Neural cell (in vitro differentiated cells): ENCODE measurements at regions not wholly inside any gene's neighbourhood (a gene's known extent, or its start where the extent isn't known, plus 50 kb on each side); places are given as distances from the start of the nearest gene placed in this dataset.

Experiments used
- H2AFZ ChIP-seq: fragments of 200-600, 300-800 bp; sonication (generic), shearing (Covaris generic); 2 replicates; pipeline ENCODE4 v1.6.0; 2014; ENCODE audit warnings: low read depth, mild to moderate bottlenecking, antibody characterized with exemption, low read length, moderate library complexity
- H3F3A ChIP-seq: fragments of 200-600 bp; shearing (Covaris generic); 2 replicates; pipeline ENCODE4 v1.6.1; 2016; ENCODE audit warnings: mild to moderate bottlenecking, moderate library complexity, mixed read lengths, antibody characterized with exemption, low read length; ENCODE audit not compliant: insufficient read depth, poor library complexity, severe bottlenecking
- H3K27ac ChIP-seq: fragments of 200-600, 300-800 bp; sonication (generic), shearing (Covaris generic); 2 replicates; pipeline ENCODE4 v1.5.1; 2014; ENCODE audit warnings: mild to moderate bottlenecking, low read length, moderate library complexity
- H3K27me3 ChIP-seq: fragments of 300-800, 200-600 bp; sonication (generic), shearing (Covaris generic); 2 replicates; pipeline ENCODE4 v1.6.0; 2014; ENCODE audit warnings: mild to moderate bottlenecking, low read depth, low read length, moderate library complexity; ENCODE audit not compliant: insufficient read depth
- H3K36me3 ChIP-seq: fragments of 300-800, 200-600 bp; sonication (generic), shearing (Covaris generic); 2 replicates; pipeline ENCODE4 v1.5.1; 2014; ENCODE audit warnings: mild to moderate bottlenecking, antibody characterized with exemption, low read length, moderate library complexity; ENCODE audit not compliant: insufficient read depth
- H3K4me2 ChIP-seq: fragments of 300-800, 200-600 bp; sonication (generic), shearing (Covaris generic); 2 replicates; pipeline ENCODE4 v1.6.0; 2014; ENCODE audit warnings: mild to moderate bottlenecking, low read length
- H3K4me3 ChIP-seq: fragments of 300-800, 200-600 bp; sonication (generic), shearing (Covaris generic); 2 replicates; pipeline ENCODE4 v1.5.1; 2014; ENCODE audit warnings: mild to moderate bottlenecking, low read length, moderate library complexity
- H3K79me2 ChIP-seq: fragments of 200-600 bp; shearing (Covaris generic); replicated peaks from 2 replicates; pipeline ENCODE4 v1.6.0; 2014; ENCODE audit warnings: mild to moderate bottlenecking, low read length, moderate library complexity; ENCODE audit not compliant: insufficient read depth
- H3K9ac ChIP-seq: fragments of 300-800, 200-600 bp; sonication (generic), shearing (Covaris generic); 2 replicates; pipeline ENCODE4 v1.6.1; 2016; ENCODE audit warnings: mild to moderate bottlenecking, low read length, mixed read lengths
- H3K9me2 ChIP-seq: fragments of 200-600 bp; shearing (Covaris generic); 2 replicates; pipeline ENCODE4 v1.6.1; 2016; ENCODE audit warnings: mild to moderate bottlenecking, low read length, mixed read lengths; ENCODE audit not compliant: insufficient read depth
- H3K9me3 ChIP-seq: fragments of 200-600, 300-800 bp; sonication (generic), shearing (Covaris generic); 2 replicates; pipeline ENCODE4 v1.6.1; 2016; ENCODE audit warnings: mild to moderate bottlenecking, mixed run types, low read length, moderate library complexity, mixed read lengths
- H4K20me1 ChIP-seq: fragments of 200-600 bp; shearing (Covaris generic); 2 replicates; pipeline ENCODE4 v1.6.1; 2016; ENCODE audit warnings: mild to moderate bottlenecking, mixed run types; ENCODE audit not compliant: insufficient read depth
- EP300 ChIP-seq: fragments of 450-650 bp; conservative IDR thresholded peaks from 2 replicates; pipeline ENCODE4 v1.6.1; 2014; ENCODE audit warnings: antibody characterized with exemption, mild to moderate bottlenecking, moderate library complexity; ENCODE audit not compliant: poor library complexity, severe bottlenecking
- EZH2 ChIP-seq: fragments of 200-600, 300-800 bp; shearing (Covaris generic), sonication (generic); IDR thresholded peaks from 2 replicates; pipeline ENCODE4 v1.6.1; 2014; ENCODE audit warnings: antibody characterized with exemption, low read length, borderline replicate concordance, mild to moderate bottlenecking; ENCODE audit not compliant: insufficient read depth, poor library complexity, severe bottlenecking
- MXI1 ChIP-seq: fragments of 450-650 bp; conservative IDR thresholded peaks from 2 replicates; pipeline ENCODE4 v1.6.1; 2014; ENCODE audit warnings: antibody characterized with exemption, mild to moderate bottlenecking; ENCODE audit not compliant: poor library complexity, severe bottlenecking
- POLR2AphosphoS5 ChIP-seq: IDR thresholded peaks from 2 replicates; pipeline ENCODE4 v1.6.1; 2012
- RAD21 ChIP-seq: fragments of 450-650 bp; conservative IDR thresholded peaks from 2 replicates; pipeline ENCODE4 v1.6.1; 2014; ENCODE audit warnings: antibody characterized with exemption, mild to moderate bottlenecking, moderate library complexity
- SMC3 ChIP-seq: fragments of 450-650 bp; conservative IDR thresholded peaks from 2 replicates; pipeline ENCODE4 v1.6.1; 2014; ENCODE audit warnings: antibody characterized with exemption, mild to moderate bottlenecking, moderate library complexity; ENCODE audit not compliant: poor library complexity
- TAF1 ChIP-seq: IDR thresholded peaks from 2 replicates; pipeline ENCODE4 v1.6.1; 2012; ENCODE audit warnings: low read depth
- TF ChIP-seq, protein P1 (sequence below): IDR thresholded peaks from 2 replicates; pipeline ENCODE4 v1.6.1; 2012; ENCODE audit warnings: borderline replicate concordance
- TF ChIP-seq, protein P2 (sequence below): fragments of 450-650 bp; IDR thresholded peaks from 2 replicates; pipeline ENCODE4 v1.5.1; 2014; ENCODE audit warnings: antibody characterized with exemption, mild to moderate bottlenecking, moderate library complexity; ENCODE audit not compliant: poor library complexity, severe bottlenecking

DNA sequence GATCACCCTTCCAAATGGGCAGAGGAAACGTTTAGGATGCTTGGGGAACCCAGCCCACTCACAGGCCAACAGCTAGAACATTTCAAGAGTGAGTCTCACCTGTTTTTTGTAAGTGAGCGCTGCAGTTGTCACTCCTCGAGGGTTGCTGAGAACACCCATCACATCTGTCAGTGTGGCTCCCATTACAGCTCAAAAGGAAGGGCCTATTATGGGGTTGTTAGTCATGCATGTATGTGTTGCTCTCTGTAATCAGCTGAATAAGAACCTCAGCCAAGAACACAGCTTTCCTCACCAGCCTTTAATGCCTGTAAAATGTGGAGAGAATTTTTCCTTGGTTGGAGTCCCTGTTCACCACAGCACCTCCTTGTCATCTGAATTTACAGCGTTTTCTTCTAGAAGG, 196.3 kb upstream of the KLF4 start:
- Histone ChIP-seq H3K4me2 (no peak overlapping the region), H3K27ac (no peak overlapping the region), H3K36me3 (no peaks in the 10 kb centered on the region), H3K9ac (no peak overlapping the region), H4K20me1 (no peaks in the 10 kb centered on the region), H3K27me3 (no peaks in the 10 kb centered on the region), H2AFZ (no peak overlapping the region), H3K9me3 (no peaks in the 10 kb centered on the region), H3F3A (no peaks in the 10 kb centered on the region), H3K9me2 (no peaks in the 10 kb centered on the region), H3K4me3 (no peak overlapping the region), H3K79me2 (no peaks in the 10 kb centered on the region)
- TF ChIP-seq EP300 (no peak), SMC3 (no peak), MXI1 (no peak), POLR2AphosphoS5 (no peak), TAF1 (no peak), RAD21 (no peak), EZH2 (no peak)
- TF ChIP-seq, protein P1, sequence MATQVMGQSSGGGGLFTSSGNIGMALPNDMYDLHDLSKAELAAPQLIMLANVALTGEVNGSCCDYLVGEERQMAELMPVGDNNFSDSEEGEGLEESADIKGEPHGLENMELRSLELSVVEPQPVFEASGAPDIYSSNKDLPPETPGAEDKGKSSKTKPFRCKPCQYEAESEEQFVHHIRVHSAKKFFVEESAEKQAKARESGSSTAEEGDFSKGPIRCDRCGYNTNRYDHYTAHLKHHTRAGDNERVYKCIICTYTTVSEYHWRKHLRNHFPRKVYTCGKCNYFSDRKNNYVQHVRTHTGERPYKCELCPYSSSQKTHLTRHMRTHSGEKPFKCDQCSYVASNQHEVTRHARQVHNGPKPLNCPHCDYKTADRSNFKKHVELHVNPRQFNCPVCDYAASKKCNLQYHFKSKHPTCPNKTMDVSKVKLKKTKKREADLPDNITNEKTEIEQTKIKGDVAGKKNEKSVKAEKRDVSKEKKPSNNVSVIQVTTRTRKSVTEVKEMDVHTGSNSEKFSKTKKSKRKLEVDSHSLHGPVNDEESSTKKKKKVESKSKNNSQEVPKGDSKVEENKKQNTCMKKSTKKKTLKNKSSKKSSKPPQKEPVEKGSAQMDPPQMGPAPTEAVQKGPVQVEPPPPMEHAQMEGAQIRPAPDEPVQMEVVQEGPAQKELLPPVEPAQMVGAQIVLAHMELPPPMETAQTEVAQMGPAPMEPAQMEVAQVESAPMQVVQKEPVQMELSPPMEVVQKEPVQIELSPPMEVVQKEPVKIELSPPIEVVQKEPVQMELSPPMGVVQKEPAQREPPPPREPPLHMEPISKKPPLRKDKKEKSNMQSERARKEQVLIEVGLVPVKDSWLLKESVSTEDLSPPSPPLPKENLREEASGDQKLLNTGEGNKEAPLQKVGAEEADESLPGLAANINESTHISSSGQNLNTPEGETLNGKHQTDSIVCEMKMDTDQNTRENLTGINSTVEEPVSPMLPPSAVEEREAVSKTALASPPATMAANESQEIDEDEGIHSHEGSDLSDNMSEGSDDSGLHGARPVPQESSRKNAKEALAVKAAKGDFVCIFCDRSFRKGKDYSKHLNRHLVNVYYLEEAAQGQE = no peak

DNA sequence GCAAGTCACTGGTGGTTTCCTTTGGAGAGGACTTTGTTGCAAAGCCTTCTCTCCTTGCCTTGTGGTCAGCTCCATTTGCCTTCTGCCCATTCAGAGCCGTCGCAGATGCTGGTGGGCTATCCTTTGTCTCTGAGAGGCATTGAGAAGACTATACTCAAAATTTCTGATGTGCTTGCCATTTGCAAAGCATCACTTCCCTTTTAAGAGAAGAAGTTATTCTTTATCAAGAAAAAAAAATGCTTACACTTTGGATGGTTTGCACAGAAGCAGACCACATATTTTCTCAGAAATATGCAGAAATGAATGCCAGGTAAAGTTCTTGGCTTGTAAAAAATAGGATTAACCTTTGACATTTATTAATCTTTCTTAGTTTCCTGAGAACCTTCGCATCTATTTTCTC, 195.8 kb upstream of the KLF4 start:
- Histone ChIP-seq H3K79me2 (no peaks in the 10 kb centered on the region), H3K9ac (no peak overlapping the region), H3K9me3 (no peaks in the 10 kb centered on the region), H3K9me2 (no peaks in the 10 kb centered on the region), H2AFZ (no peak overlapping the region), H3K27ac (no peak overlapping the region), H3K4me2 (no peak overlapping the region), H4K20me1 (no peaks in the 10 kb centered on the region), H3K27me3 (no peaks in the 10 kb centered on the region), H3K36me3 (no peaks in the 10 kb centered on the region), H3K4me3 (no peak overlapping the region), H3F3A (no peaks in the 10 kb centered on the region)
- no peak for TF ChIP-seq MXI1
- no peak for TF ChIP-seq EP300
- no peak for TF ChIP-seq POLR2AphosphoS5
- TF ChIP-seq EZH2 = no peak
- TF ChIP-seq, protein P1 = no peak
- no peak for TF ChIP-seq SMC3
- no peak for TF ChIP-seq RAD21
- TF ChIP-seq, protein P2, sequence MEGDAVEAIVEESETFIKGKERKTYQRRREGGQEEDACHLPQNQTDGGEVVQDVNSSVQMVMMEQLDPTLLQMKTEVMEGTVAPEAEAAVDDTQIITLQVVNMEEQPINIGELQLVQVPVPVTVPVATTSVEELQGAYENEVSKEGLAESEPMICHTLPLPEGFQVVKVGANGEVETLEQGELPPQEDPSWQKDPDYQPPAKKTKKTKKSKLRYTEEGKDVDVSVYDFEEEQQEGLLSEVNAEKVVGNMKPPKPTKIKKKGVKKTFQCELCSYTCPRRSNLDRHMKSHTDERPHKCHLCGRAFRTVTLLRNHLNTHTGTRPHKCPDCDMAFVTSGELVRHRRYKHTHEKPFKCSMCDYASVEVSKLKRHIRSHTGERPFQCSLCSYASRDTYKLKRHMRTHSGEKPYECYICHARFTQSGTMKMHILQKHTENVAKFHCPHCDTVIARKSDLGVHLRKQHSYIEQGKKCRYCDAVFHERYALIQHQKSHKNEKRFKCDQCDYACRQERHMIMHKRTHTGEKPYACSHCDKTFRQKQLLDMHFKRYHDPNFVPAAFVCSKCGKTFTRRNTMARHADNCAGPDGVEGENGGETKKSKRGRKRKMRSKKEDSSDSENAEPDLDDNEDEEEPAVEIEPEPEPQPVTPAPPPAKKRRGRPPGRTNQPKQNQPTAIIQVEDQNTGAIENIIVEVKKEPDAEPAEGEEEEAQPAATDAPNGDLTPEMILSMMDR = no peak
- no peak for TF ChIP-seq TAF1
